IPS-20b (cell line): ENCODE measurements at regions not wholly inside any gene's neighbourhood (a gene's known extent, or its start where the extent isn't known, plus 50 kb on each side); places are given as distances from the start of the nearest gene placed in this dataset.

ENCODE experiments used
- H3K27ac ChIP-seq: one replicate; pipeline ENCODE4 v1.5.1; 2013; ENCODE audit warnings: low read length
- H3K27me3 ChIP-seq: 2 replicates; pipeline ENCODE4 v1.6.1; 2013; ENCODE audit warnings: mild to moderate bottlenecking, low read length, inconsistent platforms; ENCODE audit not compliant: insufficient read depth
- H3K36me3 ChIP-seq: 2 replicates; pipeline ENCODE4 v1.6.1; 2013; ENCODE audit warnings: low read depth, mild to moderate bottlenecking, inconsistent platforms, low read length, moderate library complexity; ENCODE audit not compliant: insufficient read depth
- H3K4me1 ChIP-seq: 2 replicates; pipeline ENCODE4 v1.6.1; 2013; ENCODE audit warnings: mild to moderate bottlenecking, control low read depth, inconsistent platforms, low read length, moderate library complexity; ENCODE audit not compliant: insufficient read depth
- H3K4me3 ChIP-seq: 2 replicates; pipeline ENCODE4 v1.5.1; 2013; ENCODE audit warnings: mild to moderate bottlenecking, low read length, inconsistent platforms
- H3K9ac ChIP-seq: 2 replicates; pipeline ENCODE4 v1.6.1; 2013; ENCODE audit warnings: low read depth, mild to moderate bottlenecking, inconsistent platforms, low read length, moderate library complexity
- H3K9me3 ChIP-seq: 2 replicates; pipeline ENCODE4 v1.6.1; 2013; ENCODE audit warnings: mild to moderate bottlenecking, low read depth, low read length, inconsistent platforms; ENCODE audit not compliant: insufficient read depth

- no peaks in the 10 kb centered on the region for H3K9me3 ChIP-seq
- no peak overlapping the region for H3K27ac ChIP-seq
- H3K27me3 ChIP-seq: no peaks in the 10 kb centered on the region
- no peaks in the 10 kb centered on the region for H3K4me1 ChIP-seq
- no peak overlapping the region for H3K4me3 ChIP-seq
- H3K9ac ChIP-seq: no peak overlapping the region
- H3K36me3 ChIP-seq: no peaks in the 10 kb centered on the region
Observed at GRCh38 chr9:82091610-82092009, 103.0 kb downstream of the SPATA31D1 start.

GRCh38 chr9:82101475-82101874, 112.9 kb downstream of the SPATA31D1 start:
- no peak overlapping the region for H3K4me3 ChIP-seq
- no peaks in the 10 kb centered on the region for H3K4me1 ChIP-seq
- H3K27ac ChIP-seq: no peak overlapping the region
- H3K9me3 ChIP-seq: peaks cover 7% of the 10 kb centered on the region; the same call in 1 of the 2 replicates
- H3K9ac ChIP-seq: no peak overlapping the region
- H3K27me3 ChIP-seq: no peaks in the 10 kb centered on the region
- H3K36me3 ChIP-seq: no peaks in the 10 kb centered on the region

GRCh38 chr9:82104252-82104651, 115.7 kb downstream of the SPATA31D1 start:
- Histone ChIP-seq H3K9me3 (peaks cover 7% of the 10 kb centered on the region; the same call in 1 of the 2 replicates), H3K27ac (no peak overlapping the region), H3K4me1 (peaks cover 6% of the 10 kb centered on the region; the same call in 1 of the 2 replicates), H3K9ac (no peak overlapping the region), H3K4me3 (no peak overlapping the region), H3K27me3 (no peaks in the 10 kb centered on the region), H3K36me3 (no peaks in the 10 kb centered on the region)

GRCh38 chr9:82105729-82106128, 117.2 kb downstream of the SPATA31D1 start:
- Histone ChIP-seq H3K9me3 (peaks cover 7% of the 10 kb centered on the region; the same call in 1 of the 2 replicates), H3K27me3 (no peaks in the 10 kb centered on the region), H3K9ac (no peak overlapping the region), H3K27ac (no peak overlapping the region), H3K4me1 (peaks cover 6% of the 10 kb centered on the region; the same call in 1 of the 2 replicates), H3K36me3 (no peaks in the 10 kb centered on the region), H3K4me3 (no peak overlapping the region)

- H3K27me3 ChIP-seq: no peaks in the 10 kb centered on the region
- H3K9me3 ChIP-seq: no peaks in the 10 kb centered on the region
- H3K4me1 ChIP-seq: peaks cover 6% of the 10 kb centered on the region; the same call in 1 of the 2 replicates
- H3K4me3 ChIP-seq: no peak overlapping the region
- H3K36me3 ChIP-seq: no peaks in the 10 kb centered on the region
- H3K9ac ChIP-seq: no peak overlapping the region
- no peak overlapping the region for H3K27ac ChIP-seq
Observed at GRCh38 chr9:82106536-82106935, 118.0 kb downstream of the SPATA31D1 start.

- peaks cover 6% of the 10 kb centered on the region; the same call in 1 of the 2 replicates for H3K4me1 ChIP-seq
- H3K27ac ChIP-seq: no peak overlapping the region
- no peaks in the 10 kb centered on the region for H3K36me3 ChIP-seq
- no peak overlapping the region for H3K4me3 ChIP-seq
- no peaks in the 10 kb centered on the region for H3K9me3 ChIP-seq
- H3K9ac ChIP-seq: no peak overlapping the region
- H3K27me3 ChIP-seq: no peaks in the 10 kb centered on the region
Observed at GRCh38 chr9:82108474-82108873, 119.9 kb downstream of the SPATA31D1 start.

GRCh38 chr9:82108941-82109340, 120.4 kb downstream of the SPATA31D1 start:
- no peaks in the 10 kb centered on the region for H3K36me3 ChIP-seq
- H3K27ac ChIP-seq: no peak overlapping the region
- H3K9me3 ChIP-seq: no peaks in the 10 kb centered on the region
- no peak overlapping the region for H3K4me3 ChIP-seq
- no peak overlapping the region for H3K9ac ChIP-seq
- no peaks in the 10 kb centered on the region for H3K27me3 ChIP-seq
- H3K4me1 ChIP-seq: peaks cover 6% of the 10 kb centered on the region; the same call in 1 of the 2 replicates

- H3K9ac ChIP-seq: no peak overlapping the region
- no peaks in the 10 kb centered on the region for H3K9me3 ChIP-seq
- H3K36me3 ChIP-seq: no peaks in the 10 kb centered on the region
- no peak overlapping the region for H3K27ac ChIP-seq
- no peaks in the 10 kb centered on the region for H3K27me3 ChIP-seq
- H3K4me1 ChIP-seq: peaks cover 6% of the 10 kb centered on the region; the same call in 1 of the 2 replicates
- no peak overlapping the region for H3K4me3 ChIP-seq
Observed at GRCh38 chr9:82109626-82110025, 121.1 kb downstream of the SPATA31D1 start.

GRCh38 chr9:82110881-82111280, 122.3 kb downstream of the SPATA31D1 start:
- Histone ChIP-seq H3K4me3 (no peak overlapping the region), H3K4me1 (peaks cover 8% of the 10 kb centered on the region), H3K9ac (no peak overlapping the region), H3K9me3 (no peaks in the 10 kb centered on the region), H3K27ac (no peak overlapping the region), H3K36me3 (no peaks in the 10 kb centered on the region), H3K27me3 (no peaks in the 10 kb centered on the region)

GRCh38 chr9:82115331-82115730, 126.8 kb downstream of the SPATA31D1 start:
- H3K9me3 ChIP-seq: no peaks in the 10 kb centered on the region
- H3K27ac ChIP-seq: no peak overlapping the region
- H3K4me3 ChIP-seq: no peak overlapping the region
- no peaks in the 10 kb centered on the region for H3K27me3 ChIP-seq
- H3K4me1 ChIP-seq: peaks cover 21% of the 10 kb centered on the region
- no peak overlapping the region for H3K9ac ChIP-seq
- H3K36me3 ChIP-seq: no peaks in the 10 kb centered on the region

- peaks cover 21% of the 10 kb centered on the region for H3K4me1 ChIP-seq
- no peaks in the 10 kb centered on the region for H3K27me3 ChIP-seq
- no peak overlapping the region for H3K9ac ChIP-seq
- no peak overlapping the region for H3K4me3 ChIP-seq
- H3K27ac ChIP-seq: no peak overlapping the region
- H3K9me3 ChIP-seq: no peaks in the 10 kb centered on the region
- H3K36me3 ChIP-seq: no peaks in the 10 kb centered on the region
Observed at GRCh38 chr9:82115900-82116299, 127.3 kb downstream of the SPATA31D1 start.

- Histone ChIP-seq H3K9ac (no peak overlapping the region), H3K27ac (peak overlapping the region; percentile 19), H3K9me3 (no peaks in the 10 kb centered on the region)
Observed at GRCh38 chr9:82116556-82116955, 128.0 kb downstream of the SPATA31D1 start.

More at GRCh38 chr9:82116556-82116955, 128.0 kb downstream of the SPATA31D1 start:
- Histone ChIP-seq H3K27me3 (no peaks in the 10 kb centered on the region), H3K4me3 (no peak overlapping the region), H3K36me3 (no peaks in the 10 kb centered on the region), H3K4me1 (peaks cover 21% of the 10 kb centered on the region)
